Mucosa of rectum (tissue), 2 donors: ENCODE measurements at regions not wholly inside any gene's neighbourhood (a gene's known extent, or its start where the extent isn't known, plus 50 kb on each side); places are given as distances from the start of the nearest gene placed in this dataset.

Source experiments
- H3K27ac ChIP-seq, 2 donors: one replicate each; pipeline ENCODE4 v1.7.0; 2013; ENCODE audit warnings: inconsistent platforms in 2 of 2, low read depth in 2 of 2, low read length in 2 of 2
- H3K27me3 ChIP-seq, 2 donors: one replicate each; pipeline ENCODE4 v1.7.0; 2013; ENCODE audit warnings: low read length in 2 of 2; ENCODE audit not compliant: control insufficient read depth in 2 of 2, insufficient read depth in 2 of 2
- H3K36me3 ChIP-seq, 2 donors: one replicate each; pipeline ENCODE4 v1.7.0; 2013; ENCODE audit warnings: low read length in 2 of 2; ENCODE audit not compliant: control insufficient read depth in 2 of 2, insufficient read depth in 2 of 2
- H3K4me1 ChIP-seq, 2 donors: one replicate each; pipeline ENCODE4 v1.7.0; 2013; ENCODE audit warnings: low read length in 2 of 2, mild to moderate bottlenecking in 1 of 2; ENCODE audit not compliant: control insufficient read depth in 2 of 2, insufficient read depth in 2 of 2
- H3K4me3 ChIP-seq, 2 donors: one replicate each; pipeline ENCODE4 v1.7.0; 2013; ENCODE audit warnings: low read length in 2 of 2
- H3K9ac ChIP-seq, 2 donors: one replicate each; pipeline ENCODE4 v1.7.0; 2013; ENCODE audit warnings: low read length in 2 of 2, low read depth in 1 of 2, mild to moderate bottlenecking in 1 of 2
- H3K9me3 ChIP-seq, 2 donors: one replicate each; pipeline ENCODE4 v1.7.0; 2013; ENCODE audit warnings: low read length in 2 of 2; ENCODE audit not compliant: control insufficient read depth in 2 of 2
- donor health status: healthy.
- donor health status: Normal muscosa, but diverticular disease.

DNA sequence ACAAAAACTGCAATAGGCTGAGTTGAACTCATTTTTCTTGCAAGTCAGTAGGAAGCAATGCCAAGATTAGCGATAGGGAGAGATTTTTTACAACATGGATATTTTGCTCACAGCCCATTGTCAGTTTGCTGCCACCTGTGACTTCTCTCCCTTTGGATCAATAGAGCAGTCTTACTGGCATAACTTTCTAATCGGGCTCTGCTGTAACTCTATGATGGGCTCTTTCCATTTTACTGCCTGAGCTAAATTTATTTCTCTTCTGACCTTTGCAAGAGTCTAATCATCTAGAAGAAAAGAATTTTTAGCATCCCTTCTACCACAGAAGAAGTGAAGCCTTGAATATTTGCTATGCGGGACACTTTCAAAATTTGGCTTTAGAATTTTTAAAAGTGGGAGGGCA is 53.6 kb upstream of the SGCD start:
- Histone ChIP-seq H3K4me1 (no peaks in the 10 kb centered on the region), H3K9ac (no peak overlapping the region), H3K4me3 (no peak overlapping the region), H3K27ac (no peak overlapping the region), H3K9me3 (no peaks in the 10 kb centered on the region), H3K27me3 (no peaks in the 10 kb centered on the region), H3K36me3 (no peaks in the 10 kb centered on the region)

DNA sequence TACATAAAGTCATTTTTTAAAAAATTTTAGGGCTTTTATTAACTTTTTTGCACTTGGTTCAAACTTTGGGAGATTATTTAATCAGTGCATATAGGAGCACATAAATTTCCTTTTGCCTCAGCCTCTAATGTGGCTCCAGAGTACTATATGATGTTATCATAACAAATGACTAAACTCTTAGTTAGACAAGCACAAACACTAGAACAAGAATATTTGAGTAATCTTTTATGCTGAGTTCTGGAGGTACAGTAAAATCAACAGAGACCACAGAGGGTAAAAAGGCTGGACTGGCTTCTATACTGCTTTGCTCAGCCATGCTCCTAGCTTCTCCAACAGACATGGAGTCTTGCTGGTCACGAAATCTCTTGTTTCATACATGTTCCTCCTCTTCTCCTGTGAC is 52.5 kb upstream of the SGCD start:
- Histone ChIP-seq H3K4me1 (no peaks in the 10 kb centered on the region), H3K4me3 (no peak overlapping the region), H3K27ac (no peak overlapping the region), H3K9ac (no peak overlapping the region), H3K27me3 (no peaks in the 10 kb centered on the region), H3K9me3 (no peaks in the 10 kb centered on the region), H3K36me3 (no peaks in the 10 kb centered on the region)
